ENCODE measurements at regions not wholly inside any gene's neighbourhood (a gene's known extent, or its start where the extent isn't known, plus 50 kb on each side); places are given as distances from the start of the nearest gene placed in this dataset.

DNA sequence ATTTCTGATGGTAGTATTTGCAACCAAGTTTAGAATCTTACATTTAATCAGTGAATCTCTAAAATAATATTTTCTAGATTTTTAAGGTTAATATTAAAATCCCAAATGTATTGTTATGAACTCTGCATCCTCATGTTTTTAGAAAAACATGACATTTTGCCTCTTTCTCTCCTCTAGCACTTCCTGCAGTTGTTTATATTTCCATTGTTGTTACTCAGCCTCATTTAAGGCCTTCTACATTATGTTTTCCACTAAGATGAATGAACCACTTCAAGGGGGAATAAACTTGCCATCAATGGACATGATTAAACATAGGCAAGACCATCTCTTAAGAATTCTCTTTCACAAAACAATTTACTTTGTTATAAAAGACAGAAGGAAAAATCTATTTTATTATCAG, 333.5 kb upstream of the IRAK1BP1 start:
- TF ChIP-seq, protein P1, sequence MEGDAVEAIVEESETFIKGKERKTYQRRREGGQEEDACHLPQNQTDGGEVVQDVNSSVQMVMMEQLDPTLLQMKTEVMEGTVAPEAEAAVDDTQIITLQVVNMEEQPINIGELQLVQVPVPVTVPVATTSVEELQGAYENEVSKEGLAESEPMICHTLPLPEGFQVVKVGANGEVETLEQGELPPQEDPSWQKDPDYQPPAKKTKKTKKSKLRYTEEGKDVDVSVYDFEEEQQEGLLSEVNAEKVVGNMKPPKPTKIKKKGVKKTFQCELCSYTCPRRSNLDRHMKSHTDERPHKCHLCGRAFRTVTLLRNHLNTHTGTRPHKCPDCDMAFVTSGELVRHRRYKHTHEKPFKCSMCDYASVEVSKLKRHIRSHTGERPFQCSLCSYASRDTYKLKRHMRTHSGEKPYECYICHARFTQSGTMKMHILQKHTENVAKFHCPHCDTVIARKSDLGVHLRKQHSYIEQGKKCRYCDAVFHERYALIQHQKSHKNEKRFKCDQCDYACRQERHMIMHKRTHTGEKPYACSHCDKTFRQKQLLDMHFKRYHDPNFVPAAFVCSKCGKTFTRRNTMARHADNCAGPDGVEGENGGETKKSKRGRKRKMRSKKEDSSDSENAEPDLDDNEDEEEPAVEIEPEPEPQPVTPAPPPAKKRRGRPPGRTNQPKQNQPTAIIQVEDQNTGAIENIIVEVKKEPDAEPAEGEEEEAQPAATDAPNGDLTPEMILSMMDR (IDR thresholded peaks at IDR 0.05) = no peak
- TF ChIP-seq POLR2AphosphoS5 (IDR thresholded peaks at IDR 0.05; ENCODE audit: insufficient read depth in 1 of 2, low read depth in 1 of 2) (no peak), POLR2A (IDR thresholded peaks at IDR 0.05) (no peak)
